GM19025 (cell line): ENCODE measurements at regions not wholly inside any gene's neighbourhood (a gene's known extent, or its start where the extent isn't known, plus 50 kb on each side); places are given as distances from the start of the nearest gene placed in this dataset.

Source experiments
- ATAC-seq: cut with Tn5 transposase; IDR thresholded peaks from one replicate; pipeline ENCODE4 v1.9.1; 2021; ENCODE audit warnings: mild to moderate bottlenecking, low read depth, moderate library complexity; ENCODE audit not compliant: unreplicated experiment

GRCh38 chr4:65139998-65140397 lies 530.3 kb downstream of the EPHA5 start:
- ATAC-seq = no peak

GRCh38 chr4:65126200-65126599 lies 544.1 kb downstream of the EPHA5 start:
- ATAC-seq = no peak

GRCh38 chr4:65120287-65120686 lies 550.0 kb downstream of the EPHA5 start:
- ATAC-seq = no peak

DNA sequence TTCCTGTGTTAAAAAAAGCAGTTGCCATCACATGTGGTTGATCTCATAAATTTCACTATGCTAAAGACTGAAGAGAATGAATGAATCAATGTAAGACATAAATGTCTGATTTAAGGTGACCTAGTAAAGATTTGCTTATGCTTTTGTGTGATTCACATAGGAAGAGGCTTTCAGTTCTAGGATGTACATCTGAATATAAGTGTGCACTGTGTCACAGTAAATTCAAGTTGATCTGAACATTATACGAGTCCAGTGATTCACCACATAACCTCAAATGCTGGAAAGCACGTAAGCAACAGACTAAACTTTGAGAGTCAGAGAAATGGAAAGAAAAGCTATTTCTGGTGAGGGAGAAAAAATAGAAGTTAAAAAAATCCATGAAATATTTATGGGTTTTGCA lies 567.9 kb downstream of the EPHA5 start:
- no peak for ATAC-seq

- no peak for ATAC-seq
These were observed 573.7 kb downstream of the EPHA5 start for GRCh38 chr4:65096630-65097029.

DNA sequence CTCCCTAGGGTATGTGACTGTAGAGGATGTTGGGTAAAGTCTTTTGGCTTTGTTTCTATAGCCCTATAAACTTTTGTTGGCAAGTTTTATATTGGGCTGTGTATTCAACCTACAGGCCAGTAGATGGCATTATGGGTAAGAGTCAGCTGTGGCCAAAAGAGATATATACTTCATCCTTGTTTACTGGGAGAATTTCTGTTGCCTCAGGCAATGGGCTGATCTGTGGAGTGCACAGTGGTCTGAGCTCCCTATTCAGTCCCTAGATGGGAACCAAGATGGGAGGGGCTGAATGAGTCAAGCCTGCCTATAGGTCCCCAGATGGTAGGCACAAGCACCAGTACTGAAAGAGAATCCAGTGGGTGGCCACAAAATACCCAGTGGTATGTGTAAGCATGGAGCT lies 580.6 kb downstream of the EPHA5 start:
- no peak for ATAC-seq

DNA sequence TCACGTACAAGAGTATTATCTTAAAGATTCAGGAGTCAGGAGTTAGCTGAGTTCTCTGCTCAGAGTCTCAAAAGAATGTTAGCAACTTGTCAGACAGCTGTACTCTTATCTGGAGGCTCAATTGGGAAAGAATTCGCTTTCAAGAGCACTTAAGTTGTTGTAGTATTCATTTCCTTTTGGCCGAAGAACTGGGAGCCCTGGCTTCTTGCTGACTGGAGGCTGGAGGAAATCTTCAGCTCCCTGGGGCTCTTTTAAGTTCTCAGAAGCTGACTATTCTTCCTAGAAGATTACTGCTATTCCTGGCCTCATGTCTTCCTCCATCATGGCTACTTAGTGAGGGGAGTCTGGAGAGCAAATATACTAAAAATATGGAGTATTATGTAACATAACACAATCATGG lies 587.2 kb downstream of the EPHA5 start:
- ATAC-seq = no peak

- no peak for ATAC-seq
These were observed 598.7 kb downstream of the EPHA5 start for GRCh38 chr4:65071564-65071963.

GRCh38 chr4:65069177-65069576 lies 601.1 kb downstream of the EPHA5 start:
- no peak for ATAC-seq

GRCh38 chr4:65066106-65066505 lies 604.2 kb downstream of the EPHA5 start:
- no peak for ATAC-seq

GRCh38 chr4:65063601-65064000 lies 606.7 kb downstream of the EPHA5 start:
- ATAC-seq = no peak

GRCh38 chr4:65050786-65051185 lies 619.5 kb downstream of the EPHA5 start:
- no peak for ATAC-seq

DNA sequence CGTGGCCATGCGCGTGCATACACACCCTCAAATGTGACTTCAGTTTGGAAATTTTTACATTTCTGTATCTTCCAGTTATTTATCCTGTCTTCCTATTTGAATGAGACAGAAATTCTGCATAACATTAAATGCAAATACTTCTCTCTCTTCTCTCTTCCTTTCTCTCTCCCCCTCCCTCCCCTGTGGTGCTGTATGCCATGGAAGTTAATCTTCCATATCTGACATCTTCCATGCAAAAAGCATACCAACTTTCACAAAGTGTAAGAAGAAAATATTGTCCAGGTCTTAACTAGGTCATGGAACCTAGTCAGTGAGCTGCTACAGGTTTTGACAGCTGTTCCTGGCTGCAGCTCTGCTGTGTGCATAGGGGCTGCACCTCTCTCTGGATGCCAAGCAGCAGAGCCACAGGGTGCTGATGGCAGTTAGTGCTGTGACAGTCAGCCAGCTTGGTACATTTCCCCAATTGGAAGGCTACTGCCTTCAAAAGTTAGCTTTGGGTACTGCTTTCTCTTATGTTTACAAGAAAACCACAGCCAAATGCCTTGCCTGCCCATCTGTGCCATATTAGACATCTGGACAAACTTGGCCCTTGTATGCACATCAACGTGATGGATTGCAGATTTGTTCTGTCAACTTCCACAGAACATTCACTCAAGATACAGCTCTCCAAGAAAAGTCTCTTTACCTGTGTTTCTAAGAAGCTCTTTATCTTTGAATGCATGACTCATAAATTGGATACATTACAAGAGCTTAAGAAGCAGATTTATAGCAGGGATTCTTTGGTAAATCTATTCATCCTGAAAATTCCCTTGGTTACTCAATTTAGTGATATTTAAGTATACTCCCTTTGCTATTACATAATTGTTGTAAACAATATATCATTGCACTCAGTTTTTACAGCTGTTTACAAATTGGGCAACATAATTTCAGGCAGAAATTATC lies 623.8 kb downstream of the EPHA5 start:
- ATAC-seq = no peak

- no peak for ATAC-seq
These were observed 624.6 kb upstream of the TECRL start for GRCh38 chr4:65033899-65034298.

DNA sequence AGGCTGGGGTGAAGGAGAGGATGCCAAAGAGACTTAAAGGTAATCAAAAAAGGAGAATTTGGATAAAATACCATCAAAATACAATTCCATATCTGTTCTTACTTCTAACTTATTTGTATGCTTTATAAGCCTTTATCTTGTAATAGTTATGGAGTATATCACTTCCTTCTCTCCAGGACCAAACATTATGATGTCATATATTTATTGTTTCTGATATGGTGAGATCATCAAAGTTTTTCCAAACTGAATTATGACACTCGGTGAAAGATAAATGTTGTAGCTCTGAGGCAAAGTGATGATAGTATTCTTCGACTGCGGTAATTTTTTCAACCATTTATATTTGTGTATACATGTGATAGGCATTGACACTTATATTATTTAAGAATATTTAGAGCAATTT lies 619.3 kb upstream of the TECRL start:
- no peak for ATAC-seq

DNA sequence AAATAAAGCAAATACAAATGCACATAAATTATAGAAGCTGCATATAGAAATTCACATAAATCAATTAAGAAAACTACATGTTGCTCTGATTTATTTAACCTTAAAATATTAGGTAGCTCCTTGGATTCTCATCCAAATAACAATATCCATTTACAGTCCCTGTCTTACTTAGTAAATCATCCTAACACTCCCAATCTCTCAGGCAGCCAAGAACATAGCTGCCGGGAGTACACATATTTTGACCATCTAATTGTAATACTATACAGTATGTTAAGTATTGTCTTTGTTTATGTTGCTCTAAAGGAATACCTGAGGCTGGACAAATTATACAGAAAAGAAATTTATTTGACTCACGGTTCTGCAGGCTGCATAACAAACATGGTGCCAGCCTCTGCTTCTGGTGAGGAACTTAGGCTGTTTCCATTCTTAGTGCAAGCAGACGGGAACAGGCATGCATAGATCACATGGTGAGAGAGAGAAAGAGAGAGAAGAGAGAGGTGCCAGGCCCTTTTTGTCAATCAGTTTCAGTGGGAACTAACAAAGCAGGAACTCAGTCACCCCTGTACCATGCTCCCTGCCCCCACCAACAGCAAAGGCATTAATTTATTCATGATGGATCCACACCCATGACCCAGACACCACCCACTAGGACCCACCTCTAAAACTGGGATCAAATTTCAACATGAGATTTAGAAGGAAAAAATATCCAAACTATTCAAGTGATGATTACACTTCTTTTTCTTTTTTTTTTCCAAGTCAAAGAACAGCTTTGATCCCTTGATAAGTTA lies 614.8 kb upstream of the TECRL start:
- no peak for ATAC-seq

- ATAC-seq = no peak
These were observed 613.8 kb upstream of the TECRL start for GRCh38 chr4:65023081-65023480.

DNA sequence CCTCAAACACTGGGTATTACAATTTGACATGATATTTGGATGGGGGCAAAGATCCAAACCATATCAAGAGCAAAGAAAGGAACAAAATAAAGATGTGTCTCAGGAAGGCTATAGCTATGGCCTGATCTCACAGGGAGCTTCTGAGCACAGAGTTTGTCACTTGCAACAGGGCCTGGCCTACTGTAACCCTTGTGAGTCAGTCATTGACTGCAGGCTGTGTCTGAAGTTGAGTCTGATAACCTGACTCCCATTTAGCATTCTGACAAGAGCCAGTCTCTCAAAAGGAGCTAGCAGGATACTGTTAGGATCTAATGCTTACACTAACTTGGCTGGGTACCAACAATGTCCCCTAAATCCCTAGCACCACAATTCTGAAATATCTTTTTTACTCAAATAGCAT lies 612.5 kb upstream of the TECRL start:
- ATAC-seq = no peak

GRCh38 chr4:65021149-65021548 lies 611.9 kb upstream of the TECRL start:
- ATAC-seq = no peak

GRCh38 chr4:65019775-65020174 lies 610.5 kb upstream of the TECRL start:
- ATAC-seq = no peak

- no peak for ATAC-seq
These were observed 609.1 kb upstream of the TECRL start for GRCh38 chr4:65018313-65018712.

- no peak for ATAC-seq
These were observed 604.8 kb upstream of the TECRL start for GRCh38 chr4:65014078-65014477.
